ENCODE measurements at regions not wholly inside any gene's neighbourhood (a gene's known extent, or its start where the extent isn't known, plus 50 kb on each side); places are given as distances from the start of the nearest gene placed in this dataset.
A peak's percentile ranks its signal among the peaks of the same experiment; 100 is the strongest.

- no peak for DNase-seq (ENCODE audit: low read depth)
These were observed 61.0 kb downstream of the GTPBP8 start for GRCh38 chr3:113051787-113052186.

- no peak for DNase-seq (ENCODE audit: low read depth)
These were observed 62.4 kb downstream of the GTPBP8 start for GRCh38 chr3:113053169-113053568.

- peak; percentile 40 for DNase-seq (ENCODE audit: low read depth)
These were observed 63.8 kb downstream of the GTPBP8 start for GRCh38 chr3:113054552-113054951.

- DNase-seq (ENCODE audit: low read depth) = no peak
These were observed 64.4 kb downstream of the GTPBP8 start for GRCh38 chr3:113055201-113055600.

GRCh38 chr3:113055961-113056360 is 65.2 kb downstream of the GTPBP8 start:
- no peak for DNase-seq (ENCODE audit: low read depth)

GRCh38 chr3:113057117-113057516 is 66.3 kb downstream of the GTPBP8 start:
- DNase-seq (ENCODE audit: low read depth) = no peak

- no peak for DNase-seq (ENCODE audit: low read depth)
These were observed 67.4 kb downstream of the GTPBP8 start for GRCh38 chr3:113058188-113058587.

GRCh38 chr3:113062705-113063104 is 71.9 kb downstream of the GTPBP8 start:
- no peak for DNase-seq (ENCODE audit: low read depth)

GRCh38 chr3:113063126-113063894 is 72.5 kb downstream of the GTPBP8 start:
- DNase-seq (ENCODE audit: low read depth) = no peak

- no peak for DNase-seq (ENCODE audit: low read depth)
These were observed 73.4 kb downstream of the GTPBP8 start for GRCh38 chr3:113064183-113064582.

GRCh38 chr3:113065336-113065735 is 74.6 kb downstream of the GTPBP8 start:
- no peak for DNase-seq (ENCODE audit: low read depth)

GRCh38 chr3:113070072-113070640 is 79.4 kb downstream of the GTPBP8 start:
- peak; percentile 70 for DNase-seq (ENCODE audit: low read depth)

- peak; percentile 22 for DNase-seq (ENCODE audit: low read depth)
These were observed 79.9 kb downstream of the GTPBP8 start for GRCh38 chr3:113070681-113071113.

- no peak for DNase-seq (ENCODE audit: low read depth)
These were observed 84.8 kb downstream of the GTPBP8 start for GRCh38 chr3:113075588-113075987.

GRCh38 chr3:113079218-113079961 is 88.6 kb downstream of the GTPBP8 start:
- DNase-seq (ENCODE audit: low read depth) = no peak

- DNase-seq (ENCODE audit: low read depth) = peak; percentile 80
These were observed 94.0 kb downstream of the GTPBP8 start for GRCh38 chr3:113084777-113085176.

GRCh38 chr3:113086560-113087461 is 96.0 kb downstream of the GTPBP8 start:
- DNase-seq (ENCODE audit: low read depth) = no peak

- DNase-seq (ENCODE audit: low read depth) = no peak
These were observed 97.8 kb downstream of the GTPBP8 start for GRCh38 chr3:113088616-113089015.

- DNase-seq (ENCODE audit: low read depth) = no peak
These were observed 100.6 kb downstream of the GTPBP8 start for GRCh38 chr3:113091417-113091816.

GRCh38 chr3:113092746-113093145 is 102.0 kb downstream of the GTPBP8 start:
- no peak for DNase-seq (ENCODE audit: low read depth)

GRCh38 chr3:113094337-113095221 is 103.8 kb downstream of the GTPBP8 start:
- DNase-seq (ENCODE audit: low read depth) = no peak
